NCI-H1930 (cell line): ENCODE measurements at regions not wholly inside any gene's neighbourhood (a gene's known extent, or its start where the extent isn't known, plus 50 kb on each side); places are given as distances from the start of the nearest gene placed in this dataset.

Experiments
- DNase-seq, 2 experiments: peaks; one replicate each; lab custom pipeline; 2025; lab: John Stamatoyannopoulos, UW

DNA sequence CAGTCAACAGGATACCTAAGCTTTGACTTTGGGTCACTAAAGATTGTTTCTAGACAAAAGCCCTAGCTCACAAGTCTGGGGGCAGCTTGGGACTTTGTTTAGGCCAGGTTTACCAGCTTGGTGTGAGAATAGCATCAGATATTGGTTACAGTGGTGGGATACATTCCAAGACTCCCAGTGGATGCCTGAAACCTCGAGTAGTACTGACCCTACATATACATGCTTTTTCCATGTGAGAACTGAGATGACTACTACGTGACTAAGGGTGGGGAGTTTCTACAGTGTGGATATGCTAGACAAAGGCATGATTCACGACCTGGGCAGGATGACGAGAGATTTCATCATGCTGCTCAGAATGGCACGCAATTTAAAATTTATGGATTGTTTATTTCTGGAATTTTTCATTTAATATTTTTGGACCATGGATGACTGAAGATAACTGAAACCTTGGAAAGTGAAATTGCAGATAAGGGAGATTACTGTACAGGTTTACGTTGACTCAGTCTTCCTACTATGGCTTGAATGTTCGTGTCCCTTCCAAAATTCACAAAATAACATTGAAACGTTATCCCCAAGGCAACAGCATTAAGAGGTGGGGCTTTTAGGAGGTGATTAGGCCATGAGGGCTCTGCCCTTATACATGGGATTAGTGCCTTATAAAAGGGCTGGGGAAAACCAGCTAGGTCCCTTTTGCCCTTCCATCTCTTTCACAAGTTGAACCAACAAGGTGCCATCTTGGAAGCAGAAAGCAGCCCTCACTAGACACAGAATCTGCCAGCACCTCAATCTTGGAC, 50.2 kb upstream of the CTAGE1 start:
- peak in 1 of 2 experiments; percentile 46 for DNase-seq

DNA sequence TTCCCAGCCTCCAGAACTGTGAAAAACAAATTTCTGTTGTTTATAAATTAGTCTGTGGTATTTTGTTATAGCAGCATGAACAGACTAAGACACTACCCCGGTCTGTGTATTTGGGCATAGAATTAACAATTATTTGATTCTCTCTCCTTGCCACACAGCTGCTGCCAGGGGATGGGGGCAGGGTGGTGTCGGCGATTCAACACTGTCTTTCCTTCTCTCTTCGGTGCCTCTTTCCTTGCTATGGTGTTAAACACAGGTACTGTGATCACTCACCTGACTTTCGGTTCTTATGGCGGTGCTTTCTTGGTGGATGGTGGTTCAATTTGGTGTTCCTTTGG, 50.8 kb upstream of the CTAGE1 start:
- DNase-seq, result no peak

DNA sequence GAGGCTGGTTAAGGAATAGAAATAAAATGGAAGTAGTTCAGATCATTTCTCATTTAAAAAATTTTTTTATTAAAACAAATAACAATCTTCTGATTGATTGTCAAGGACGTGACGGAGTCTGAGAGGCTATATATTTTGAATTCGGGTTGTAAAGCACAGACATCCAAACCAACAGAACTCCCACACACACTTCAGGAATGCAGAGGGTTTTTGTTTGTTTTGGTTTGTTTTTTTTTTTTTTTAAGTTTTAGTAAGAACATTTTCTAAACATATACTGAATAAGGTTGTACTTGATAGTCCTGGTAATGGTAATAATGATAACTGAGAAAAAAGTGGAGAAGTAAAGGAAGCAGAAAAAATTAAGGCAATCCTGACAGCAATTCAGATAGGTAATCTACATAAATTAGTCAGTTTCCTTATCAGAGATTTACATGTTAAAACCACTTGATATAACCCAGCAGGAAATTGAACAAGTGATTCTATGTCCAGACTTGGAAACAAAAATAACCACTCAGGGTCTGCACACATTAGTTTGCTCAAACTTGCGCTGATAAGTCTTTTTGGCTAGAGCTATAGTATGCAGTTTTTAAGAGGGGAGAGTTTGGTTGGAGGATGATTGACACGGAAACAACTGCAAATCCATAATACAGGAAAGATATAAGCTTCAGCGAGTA, 51.5 kb upstream of the CTAGE1 start:
- DNase-seq, result no peak

DNA sequence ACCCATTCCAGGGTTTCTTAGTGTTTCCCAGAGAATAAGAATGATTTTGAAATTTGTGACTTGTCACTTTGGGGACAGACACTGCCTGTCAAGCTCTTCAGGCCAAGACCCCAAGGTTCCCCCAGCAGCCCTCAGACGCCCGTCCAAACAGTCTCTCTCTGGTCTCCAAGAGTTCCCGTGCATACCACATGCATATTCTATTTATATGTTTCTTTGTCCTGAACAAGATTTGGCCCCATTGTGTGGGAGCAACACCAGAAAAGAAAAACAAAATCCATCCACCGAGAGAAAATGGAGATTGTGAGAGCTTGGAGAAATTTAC, 52.2 kb upstream of the CTAGE1 start:
- no peak for DNase-seq

DNA sequence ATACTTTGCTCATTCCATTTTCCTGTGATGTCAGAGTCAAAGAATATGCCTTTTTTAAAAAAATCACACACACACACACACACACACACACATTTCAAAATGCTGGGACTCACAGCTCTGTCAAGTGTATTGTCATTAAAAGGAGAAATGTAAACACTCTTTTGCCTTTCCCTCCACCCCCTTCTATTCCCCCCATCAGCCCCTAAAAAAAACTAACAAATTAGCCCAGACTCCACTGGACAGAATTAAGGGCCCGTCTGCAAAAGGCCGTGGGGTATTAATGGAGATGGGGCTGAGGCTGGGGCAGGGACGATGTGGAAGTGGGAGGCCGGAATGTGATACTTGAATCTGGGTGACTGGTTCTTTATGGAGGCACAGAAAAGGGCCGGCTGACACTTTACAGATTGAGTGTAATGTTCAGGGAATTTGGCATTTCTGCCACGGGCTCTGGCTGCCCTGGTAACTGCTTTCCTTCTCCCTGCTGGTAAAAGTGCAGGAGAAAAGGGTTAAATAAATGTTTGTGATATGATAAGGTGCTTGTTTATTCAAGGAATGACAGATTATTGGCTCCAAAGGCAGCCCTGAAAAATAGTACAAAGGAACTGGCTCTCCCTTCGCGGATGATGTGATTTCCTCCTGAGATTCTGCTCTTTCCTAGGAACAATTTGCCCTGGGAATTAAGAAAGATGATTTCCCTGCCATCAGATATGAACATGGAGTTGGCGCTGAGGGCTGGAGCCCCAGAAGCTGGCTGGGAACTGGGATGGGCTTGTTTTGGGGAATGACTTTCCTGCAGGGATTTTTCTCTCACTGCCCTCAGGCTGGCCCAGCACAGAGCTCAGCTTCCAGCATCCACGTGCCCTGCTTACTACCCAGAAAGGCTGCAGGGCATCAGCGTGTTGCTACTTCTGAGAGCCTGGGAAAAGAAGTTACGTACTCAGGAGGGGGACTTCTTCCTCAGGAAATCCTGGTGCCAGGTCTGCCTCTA, 52.8 kb upstream of the CTAGE1 start:
- no peak for DNase-seq

DNA sequence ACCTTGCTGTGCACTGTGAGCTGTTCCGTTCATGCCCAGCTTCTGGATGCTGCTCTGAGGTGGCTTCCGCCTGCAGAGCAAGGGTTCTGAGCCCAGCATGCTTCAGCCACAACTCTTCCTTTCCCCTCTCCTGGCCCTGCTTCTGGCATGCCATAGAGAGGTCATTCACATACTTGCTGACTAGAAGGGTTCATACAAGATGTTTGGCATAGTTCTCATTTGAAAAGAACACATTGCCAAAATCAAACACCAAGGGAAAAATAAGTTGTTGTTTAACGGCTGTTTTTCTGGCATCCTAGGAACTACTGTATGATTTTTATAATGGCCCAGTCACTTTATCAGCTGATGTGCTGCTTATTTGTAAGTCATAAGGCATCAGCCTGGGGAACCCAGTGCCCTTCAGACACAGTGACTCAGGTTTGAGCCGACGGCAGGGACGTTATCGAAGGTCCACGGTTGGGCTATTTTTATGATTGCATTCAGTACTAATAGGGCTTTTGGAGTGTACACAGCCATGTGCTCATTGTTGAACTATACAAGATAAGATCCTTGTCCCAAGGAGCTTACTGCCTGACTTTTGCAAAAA, 53.9 kb upstream of the CTAGE1 start:
- DNase-seq, result no peak

DNA sequence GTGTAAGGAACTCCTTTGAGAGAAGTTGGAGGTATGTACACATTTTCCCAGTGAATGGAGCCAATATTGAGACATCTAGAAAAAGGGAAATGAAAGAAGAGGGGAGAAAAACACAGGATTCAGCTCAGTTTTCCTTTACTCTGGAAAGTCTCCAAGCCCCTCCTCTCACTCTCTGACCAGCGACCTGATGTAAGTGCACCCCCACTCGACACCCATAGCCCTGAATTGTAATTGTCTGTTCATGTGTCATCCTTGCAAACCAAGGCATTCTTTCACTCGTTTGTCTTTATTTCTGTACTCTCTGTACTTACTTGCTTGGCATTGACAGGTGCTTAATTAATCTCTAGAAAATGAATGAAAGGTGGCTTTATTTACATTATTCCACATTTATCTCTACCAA, 55.7 kb upstream of the CTAGE1 start:
- no peak for DNase-seq

DNA sequence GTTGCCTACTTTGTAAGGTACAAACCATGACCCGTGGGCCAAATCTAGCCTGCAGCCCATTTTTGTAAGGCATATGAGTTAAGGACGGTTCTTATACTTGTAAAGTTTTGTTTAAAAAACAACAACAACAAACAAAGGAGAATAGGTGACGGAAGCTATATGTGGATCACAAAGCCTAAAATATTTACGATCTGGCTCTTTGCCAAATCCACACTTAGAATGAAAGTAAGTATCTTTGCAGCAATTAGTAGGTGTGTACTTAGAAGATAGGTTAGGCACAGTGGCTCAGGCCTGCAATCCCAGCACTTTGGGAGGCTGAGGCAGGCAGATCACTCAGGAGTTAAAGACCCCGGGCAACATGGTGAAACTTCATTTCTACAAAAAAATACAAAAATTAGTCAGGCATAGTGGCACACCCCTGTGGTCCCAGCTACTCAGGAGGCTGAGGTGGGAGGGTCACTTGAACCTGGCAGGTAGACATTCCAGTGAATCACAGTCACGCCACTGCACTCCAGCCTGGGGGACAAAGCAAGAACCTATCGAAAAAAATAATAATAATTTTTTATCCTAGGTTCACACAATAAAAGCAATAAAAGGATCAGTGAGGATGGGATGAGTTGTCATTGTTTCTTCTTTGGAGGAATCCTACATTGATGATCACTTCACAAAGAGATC, 57.8 kb upstream of the CTAGE1 start:
- no peak for DNase-seq

DNA sequence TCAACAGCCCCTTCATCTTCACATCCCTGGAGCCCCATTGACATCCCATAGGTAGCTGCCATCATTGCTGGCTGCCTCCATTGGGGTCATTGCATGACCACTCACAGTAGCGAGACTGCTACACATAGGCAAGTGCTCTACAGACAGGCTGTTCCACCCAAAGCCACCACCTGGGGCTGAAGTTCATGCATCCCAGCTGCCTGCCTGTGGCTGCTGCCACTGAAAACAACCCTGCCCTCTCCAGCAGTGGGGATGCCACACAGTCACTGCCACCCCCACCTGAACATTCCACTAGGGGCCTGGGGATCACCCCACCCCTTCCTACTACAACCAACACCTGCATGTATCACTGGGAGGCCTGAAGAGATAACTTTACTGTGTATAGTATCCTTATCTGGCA, 59.5 kb upstream of the CTAGE1 start:
- DNase-seq, result no peak

DNA sequence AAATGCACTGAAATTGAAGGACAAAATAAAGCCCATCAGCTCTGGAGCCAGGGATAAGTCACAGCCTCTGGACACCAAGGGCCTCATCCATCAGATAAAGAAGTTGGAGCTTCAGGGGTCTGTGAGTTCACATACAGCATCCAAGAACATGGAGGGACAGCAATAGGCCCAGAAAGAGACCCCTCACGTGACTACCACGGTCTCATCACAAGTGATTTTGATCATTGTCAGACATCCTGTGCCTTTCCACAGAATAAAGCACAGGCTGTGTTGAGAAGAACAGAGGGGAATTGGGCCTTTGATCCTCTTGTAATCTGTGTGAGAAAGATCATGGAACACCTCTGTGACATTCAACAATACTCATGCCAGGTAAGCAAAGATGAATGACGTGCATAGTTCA, 65.2 kb upstream of the CTAGE1 start:
- DNase-seq, result no peak

DNA sequence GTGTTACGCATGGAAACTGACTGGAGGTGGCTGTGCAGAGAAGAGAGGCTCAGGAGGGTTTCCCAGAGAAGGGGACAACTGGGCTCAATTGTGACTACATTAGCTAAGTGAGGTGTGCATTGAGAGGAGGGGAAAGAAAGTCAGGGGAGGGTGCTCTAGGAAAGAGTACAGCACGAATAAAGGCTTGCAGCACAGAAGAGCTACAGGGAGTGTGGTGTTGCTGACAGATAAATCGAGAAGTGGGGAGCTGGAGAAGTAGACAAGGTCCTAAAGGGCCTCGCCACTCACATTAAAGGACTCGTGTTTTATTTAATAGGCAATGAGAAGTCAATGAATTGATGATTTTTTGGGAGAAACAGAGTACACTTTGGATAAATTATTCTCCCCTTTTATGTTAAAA, 65.7 kb upstream of the CTAGE1 start:
- no peak for DNase-seq

DNA sequence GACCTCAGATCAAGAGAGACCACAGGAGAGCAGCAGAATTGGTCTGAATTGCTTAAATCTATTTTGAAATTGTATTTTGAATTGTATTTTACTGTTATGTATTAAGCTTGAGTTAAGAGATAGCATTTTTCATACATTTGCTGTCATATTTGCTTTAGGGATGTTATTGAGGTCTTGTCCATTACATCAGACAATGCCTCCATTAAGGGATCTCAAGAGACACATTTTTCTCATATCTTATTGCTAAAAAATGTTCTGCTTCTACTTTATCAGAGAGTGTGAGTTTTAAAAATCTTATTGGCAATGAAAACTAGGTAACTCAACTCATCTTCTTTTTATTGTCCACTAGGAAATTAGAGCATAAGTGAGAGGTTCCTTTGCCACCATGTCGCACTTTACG, 66.8 kb upstream of the CTAGE1 start:
- DNase-seq, result no peak

DNA sequence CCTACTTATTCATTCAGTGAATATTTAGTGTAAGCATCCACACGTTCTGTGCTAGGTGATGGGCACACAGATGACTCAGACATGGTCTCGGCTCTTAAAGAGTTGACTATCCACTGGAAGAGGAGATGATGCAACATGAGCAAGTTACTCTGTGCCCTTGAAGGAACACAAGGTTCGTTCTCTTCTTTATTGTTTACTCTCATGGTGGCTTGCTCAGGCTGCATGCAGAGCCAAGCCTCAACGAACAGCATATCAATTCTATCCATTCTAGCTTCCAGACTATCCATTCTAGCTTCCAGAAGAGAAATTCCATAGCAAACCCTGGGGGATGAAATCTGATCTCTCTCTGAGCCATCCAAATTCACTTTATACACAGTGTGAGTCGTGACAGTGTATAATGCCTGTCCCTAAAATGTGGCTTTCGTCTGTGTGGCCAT, 68.1 kb upstream of the CTAGE1 start:
- DNase-seq, result no peak

DNA sequence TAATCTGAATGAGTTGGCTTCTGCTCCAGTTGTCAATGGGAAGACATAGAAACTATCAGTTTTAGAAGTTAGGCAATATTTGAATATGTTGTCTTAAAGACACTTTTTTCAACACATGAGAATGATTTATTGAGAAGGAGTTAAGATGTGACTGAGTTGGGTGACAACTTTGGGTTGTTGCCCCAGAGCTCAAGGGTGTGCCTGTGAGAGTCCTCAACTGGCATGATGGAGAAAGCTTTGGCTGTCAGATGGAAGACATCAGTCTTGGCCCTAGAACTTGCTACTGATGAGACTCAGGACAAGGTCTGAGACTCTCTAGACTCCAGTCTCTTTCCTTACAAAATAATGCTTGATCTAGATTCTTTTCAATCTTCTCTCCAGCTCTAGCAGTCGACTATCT, 69.0 kb upstream of the CTAGE1 start:
- no peak for DNase-seq

DNA sequence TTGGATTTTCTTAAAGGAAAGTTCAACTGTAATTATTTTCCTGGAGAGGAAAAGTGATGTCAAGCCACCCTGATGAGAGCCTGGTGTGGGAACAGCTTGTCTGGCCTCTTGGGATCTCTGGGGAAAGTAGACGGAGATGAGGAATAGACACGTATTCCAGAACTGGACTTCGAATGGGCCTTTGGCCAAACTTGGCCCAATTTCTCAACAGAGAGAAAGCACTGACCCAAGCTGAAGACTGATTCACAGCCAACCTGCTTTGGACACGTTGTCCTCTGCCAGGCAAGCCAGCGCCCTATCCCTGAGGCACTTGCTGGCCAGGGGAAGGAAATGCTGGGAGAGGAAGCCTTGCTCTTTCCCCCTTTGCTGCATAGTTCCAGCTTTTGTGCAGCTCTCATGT, 70.8 kb upstream of the CTAGE1 start:
- no peak for DNase-seq

DNA sequence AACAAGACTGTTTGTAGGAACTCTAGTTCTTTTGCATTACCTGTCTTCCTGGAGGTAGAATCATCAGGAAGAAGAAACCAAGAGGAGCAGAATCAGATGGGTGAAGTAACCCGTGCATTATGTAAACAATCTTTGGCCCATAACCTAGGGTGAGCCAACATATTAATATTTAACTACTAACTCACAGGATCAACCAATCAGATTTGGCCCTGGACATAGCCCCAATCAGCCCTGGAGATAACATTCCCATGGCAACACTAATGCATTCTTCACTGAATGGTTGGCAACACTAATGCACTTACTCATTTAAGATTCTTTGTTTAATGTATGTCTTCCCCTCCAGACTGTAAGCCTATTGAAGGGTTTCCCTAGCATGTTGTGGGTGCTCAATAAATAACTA, 72.0 kb upstream of the CTAGE1 start:
- DNase-seq, result no peak

DNA sequence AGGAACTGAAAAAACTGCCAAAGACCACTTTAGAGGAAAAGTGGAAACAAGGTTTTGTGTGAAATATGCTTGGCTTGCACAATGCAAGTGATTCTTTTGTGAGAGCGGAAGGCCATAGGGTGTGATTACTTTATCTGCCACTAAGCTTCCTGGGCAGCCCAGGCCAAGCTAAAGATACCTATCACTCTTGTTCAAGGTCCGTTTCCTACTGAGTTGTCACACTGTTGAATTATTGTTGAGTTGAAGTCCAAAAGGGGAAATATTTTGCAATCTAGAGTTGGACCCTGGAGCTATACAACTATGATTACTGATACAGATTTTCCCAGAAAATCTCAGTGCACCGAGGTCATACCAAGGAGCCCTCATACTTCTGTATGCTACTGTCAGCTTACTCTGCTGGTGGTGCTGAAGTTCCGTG, 72.7 kb upstream of the CTAGE1 start:
- no peak for DNase-seq

DNA sequence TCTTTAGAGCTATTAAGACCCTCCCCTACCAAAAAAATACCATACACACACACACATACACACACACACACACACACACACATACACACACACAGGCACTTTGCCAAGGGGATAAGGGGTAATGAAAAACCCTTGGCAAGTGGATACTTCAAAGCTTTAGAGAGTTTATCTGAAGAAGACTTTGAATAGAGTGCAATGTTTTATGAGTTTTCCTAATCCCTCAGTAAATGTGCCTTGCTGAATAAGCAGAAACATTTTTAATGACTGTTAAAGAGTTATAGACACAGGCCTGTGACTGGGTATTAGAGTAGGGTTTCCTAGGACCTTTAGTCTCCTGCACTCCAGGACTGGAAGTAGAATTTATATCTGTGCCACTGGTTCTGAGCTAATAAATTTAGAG, 75.5 kb upstream of the CTAGE1 start:
- no peak for DNase-seq

DNA sequence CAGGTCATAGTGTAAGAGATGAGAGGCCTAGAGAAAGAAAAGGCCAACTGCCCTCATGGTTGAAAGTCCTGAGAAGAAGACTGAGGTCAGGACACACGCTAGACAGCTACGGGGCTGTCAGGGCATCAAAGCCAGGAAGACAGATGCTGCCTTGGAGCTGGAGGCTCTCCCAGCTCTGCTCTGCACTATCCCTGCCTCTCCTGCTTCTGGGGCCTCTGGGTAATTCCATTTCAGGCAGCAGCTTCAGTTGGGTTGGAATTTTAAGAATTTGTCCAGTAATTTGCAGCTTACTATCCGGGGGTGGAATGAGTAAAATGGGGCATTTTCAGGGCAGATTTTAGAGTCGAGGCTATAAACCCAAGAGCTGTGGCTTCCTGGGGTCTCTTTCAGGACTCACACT, 76.2 kb upstream of the CTAGE1 start:
- DNase-seq, result no peak

DNA sequence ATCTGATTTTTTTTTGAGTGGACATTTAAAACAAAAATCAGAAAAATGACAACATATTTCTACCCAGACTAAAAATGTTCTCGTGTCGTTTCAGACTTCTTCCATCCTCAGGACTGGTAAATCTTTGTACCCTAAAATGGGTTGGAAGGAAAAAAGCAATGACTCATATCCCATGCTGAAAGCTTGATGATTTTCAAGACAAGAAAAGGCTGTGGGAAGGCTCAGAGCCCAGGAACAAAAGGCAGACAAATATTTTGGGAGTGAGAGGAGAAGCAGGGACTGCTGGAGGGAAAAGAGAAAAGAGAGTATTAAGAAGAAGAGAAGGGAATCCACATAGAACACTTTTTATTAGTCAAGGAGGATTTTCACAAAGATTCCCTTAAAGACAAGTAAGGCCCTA, 77.1 kb upstream of the CTAGE1 start:
- DNase-seq, result no peak

DNA sequence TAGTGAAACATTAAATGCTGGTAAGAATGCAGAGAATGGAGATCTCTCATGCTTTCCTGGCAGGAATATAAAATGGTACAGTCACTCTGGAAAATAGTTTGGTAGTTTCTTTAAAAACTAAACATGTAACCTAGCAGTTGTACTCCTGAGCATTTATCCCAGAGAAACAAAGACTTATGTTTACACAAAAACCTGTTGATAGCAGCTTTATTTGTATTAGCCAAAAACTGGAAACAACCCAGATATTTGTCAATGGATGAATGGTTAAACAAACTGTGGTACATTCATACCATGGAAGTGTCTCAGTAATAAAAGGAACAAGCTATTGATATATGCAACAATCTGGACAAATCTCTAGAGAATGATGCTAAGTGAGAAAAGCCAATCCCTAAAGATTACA, 81.7 kb upstream of the CTAGE1 start:
- DNase-seq, result no peak

DNA sequence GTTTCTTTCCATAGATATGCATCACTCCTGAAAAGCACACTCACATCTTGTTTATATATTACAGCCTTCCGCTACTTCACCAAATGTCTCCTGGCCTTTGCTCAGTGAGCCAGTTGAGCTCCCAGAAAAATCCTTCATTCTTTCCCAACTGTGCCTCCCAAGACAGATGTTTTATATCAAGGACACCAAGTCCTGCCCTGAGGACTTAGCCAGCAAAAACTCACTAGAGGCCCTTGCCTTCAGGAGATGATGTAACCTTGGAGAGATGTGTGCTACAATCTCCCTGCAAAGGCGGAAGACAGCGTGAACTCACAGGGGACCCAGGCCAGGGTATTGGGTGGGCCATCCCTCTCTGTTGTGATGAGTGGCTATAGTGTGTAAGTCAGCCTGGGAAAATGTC, 86.1 kb upstream of the CTAGE1 start:
- no peak for DNase-seq
